HCT116 (cell line): ENCODE measurements at regions not wholly inside any gene's neighbourhood (a gene's known extent, or its start where the extent isn't known, plus 50 kb on each side); places are given as distances from the start of the nearest gene placed in this dataset.

Experiments used
- ATAC-seq: fragments of 200-7000 bp; cut with Tn5 transposase; 2 replicates; pipeline ENCODE4 v1.9.1; 2020; ENCODE audit warnings: mild to moderate bottlenecking, moderate library complexity
- BruUV-seq: library from RNA; stranded (reverse); fragments of 400-500 nt; replicated peaks from 2 replicates; lab custom pipeline; 2021; lab: Mats Ljungman, UMichigan
- CTCF ChIA-PET: fragments of 300-600 bp; sonication (Branson Sonifier 250); formaldehyde crosslinking; loops from one replicate; lab custom pipeline; 2021; ENCODE audit warnings: antibody characterized with exemption; lab: Charles Lee
- POLR2A ChIA-PET: fragments of 300-600, 350-600 bp; sonication (Branson Sonifier 250); formaldehyde crosslinking; loops from one replicate; lab custom pipeline; 2021; ENCODE audit warnings: antibody characterized with exemption; lab: Charles Lee
- RAD21 ChIA-PET, 2 experiments: fragments of 300-600 bp; sonication (Branson Sonifier 250); formaldehyde crosslinking; loops; one replicate each; lab custom pipeline; 2023; ENCODE audit warnings: low total read pairs in 2 of 2; ENCODE audit not compliant: uncharacterized antibody in 2 of 2, unreplicated experiment in 2 of 2, low non-redundant PET in 1 of 2; lab: Charles Lee
- DNase-seq: peaks from one replicate; pipeline ENCODE4 v3.0.0-alpha.2; 2010; ENCODE audit warnings: low read depth, low spot score
- H2AFZ ChIP-seq: fragments of 200-600 bp; shearing (Covaris generic), sonication (generic); 2 replicates; pipeline ENCODE4 v1.6.1; 2017; ENCODE audit warnings: low read depth, mixed run types, mixed read lengths, antibody characterized with exemption, low read length; ENCODE audit not compliant: poor library complexity, severe bottlenecking
- H3K27ac ChIP-seq: 2 replicates; pipeline ENCODE4 v1.5.1; 2012; ENCODE audit warnings: low read depth, low read length
- H3K27me3 ChIP-seq: fragments of 200-600 bp; sonication (generic); 2 replicates; pipeline ENCODE4 v1.6.1; 2016; ENCODE audit warnings: mixed run types, low read length, mixed read lengths; ENCODE audit not compliant: insufficient read depth
- H3K36me3 ChIP-seq, 2 experiments: fragments of 200-500 bp in 1 of 2; fragments of 200-600 bp in 1 of 2; sonication (Bioruptor generic) in 1 of 2; sonication (generic) in 1 of 2; 2 replicates each; pipeline versions ENCODE4 v1.5.1 to v1.6.1; 2014 to 2016; ENCODE audit warnings: low read length in 2 of 2, inconsistent platforms in 1 of 2, mixed read lengths in 1 of 2, mixed run types in 1 of 2; ENCODE audit not compliant: insufficient read depth in 2 of 2, control insufficient read depth in 1 of 2
- H3K4me1 ChIP-seq, 2 experiments: fragments of 200-600 bp in 1 of 2; sonication (generic) in 1 of 2; 2 replicates each; pipeline versions ENCODE4 v1.5.1 to v1.6.1; 2012 to 2017; ENCODE audit warnings: low read length in 2 of 2, inconsistent platforms in 1 of 2, mild to moderate bottlenecking in 1 of 2, mixed read lengths in 1 of 2, mixed run types in 1 of 2, moderate library complexity in 1 of 2; ENCODE audit not compliant: insufficient read depth in 2 of 2, control insufficient read depth in 1 of 2
- H3K4me2 ChIP-seq: fragments of 200-600 bp; sonication (generic); 2 replicates; pipeline ENCODE4 v1.6.1; 2017; ENCODE audit warnings: mixed run types, low read length, mixed read lengths
- H3K4me3 ChIP-seq, 2 experiments: fragments of 200-600 bp in 1 of 2; sonication (generic) in 1 of 2; replicated peaks in 1 of 2; 2 replicates each; pipeline ENCODE4 v1.5.1; 2011 to 2016; ENCODE audit warnings: low read length in 2 of 2, control low read depth in 1 of 2, low read depth in 1 of 2, mild to moderate bottlenecking in 1 of 2, mixed read lengths in 1 of 2, mixed run types in 1 of 2
- H3K79me2 ChIP-seq: fragments of 200-600 bp; sonication (generic); 2 replicates; pipeline ENCODE4 v1.6.1; 2017; ENCODE audit warnings: mild to moderate bottlenecking, mixed run types, low read length, moderate library complexity, mixed read lengths; ENCODE audit not compliant: insufficient read depth
- H3K9ac ChIP-seq: fragments of 200-600 bp; sonication (generic); 2 replicates; pipeline ENCODE4 v1.6.1; 2016; ENCODE audit warnings: low read length, mixed read lengths
- H3K9me2 ChIP-seq: fragments of 200-600 bp; sonication (generic), shearing (Covaris generic); 2 replicates; pipeline ENCODE4 v1.6.1; 2017; ENCODE audit warnings: mixed run types, mild to moderate bottlenecking, moderate library complexity; ENCODE audit not compliant: insufficient read depth
- H3K9me3 ChIP-seq, 2 experiments: fragments of 200-500 bp in 1 of 2; fragments of 200-600 bp in 1 of 2; sonication (Bioruptor generic) in 1 of 2; sonication (generic) in 1 of 2; 2 replicates each; pipeline ENCODE4 v1.6.1; 2014 to 2017; ENCODE audit warnings: low read length in 2 of 2, mixed read lengths in 2 of 2, inconsistent platforms in 1 of 2, low read depth in 1 of 2, mild to moderate bottlenecking in 1 of 2, mixed run types in 1 of 2, moderate library complexity in 1 of 2; ENCODE audit not compliant: control insufficient read depth in 1 of 2, insufficient read depth in 1 of 2
- H4K20me1 ChIP-seq: fragments of 200-600 bp; sonication (generic), shearing (Covaris generic); 2 replicates; pipeline ENCODE4 v1.6.1; 2017; ENCODE audit warnings: mixed run types, mild to moderate bottlenecking, moderate library complexity; ENCODE audit not compliant: insufficient read depth
- CBX3 ChIP-seq: IDR thresholded peaks from 2 replicates; pipeline ENCODE4 v1.6.1; 2012; ENCODE audit warnings: low read depth
- CEBPB ChIP-seq: IDR thresholded peaks from 2 replicates; pipeline ENCODE4 v1.6.1; 2012; ENCODE audit warnings: low read depth
- CTCF ChIP-seq, 3 experiments: fragments of 200-600 bp in 1 of 3; sonication (generic) in 1 of 3; IDR thresholded peaks in 2 of 3; conservative IDR thresholded peaks in 1 of 3; 2 replicates each; pipeline ENCODE4 v1.5.1; 2012 to 2017; ENCODE audit warnings: low read depth in 2 of 3, low read length in 2 of 3, antibody characterized with exemption in 1 of 3, borderline replicate concordance in 1 of 3, control low read depth in 1 of 3, mild to moderate bottlenecking in 1 of 3, mixed read lengths in 1 of 3, mixed run types in 1 of 3, moderate library complexity in 1 of 3; ENCODE audit not compliant: insufficient read depth in 1 of 3
- EGR1 ChIP-seq: IDR thresholded peaks from 2 replicates; pipeline ENCODE4 v1.6.1; 2012; ENCODE audit warnings: low read depth
- ELF1 ChIP-seq: IDR thresholded peaks from 2 replicates; pipeline ENCODE4 v1.6.1; 2012; ENCODE audit warnings: low read depth, borderline replicate concordance
- JUND ChIP-seq: IDR thresholded peaks from 2 replicates; pipeline ENCODE4 v1.6.1; 2012
- POLR2A ChIP-seq: IDR thresholded peaks from 2 replicates; pipeline ENCODE4 v1.7.0; 2011; ENCODE audit warnings: borderline replicate concordance; ENCODE audit not compliant: insufficient read depth, insufficient read length; ENCODE audit errors: extremely low read depth
- POLR2AphosphoS5 ChIP-seq: IDR thresholded peaks from 2 replicates; pipeline ENCODE4 v1.6.1; 2011; ENCODE audit warnings: mild to moderate bottlenecking, low read depth, low read length, moderate library complexity
- RAD21 ChIP-seq: IDR thresholded peaks from 2 replicates; pipeline ENCODE4 v1.6.1; 2012; ENCODE audit warnings: low read depth, mild to moderate bottlenecking
- REST ChIP-seq: IDR thresholded peaks from 2 replicates; pipeline ENCODE4 v1.6.1; 2012; ENCODE audit warnings: low read depth
- SP1 ChIP-seq: IDR thresholded peaks from 2 replicates; pipeline ENCODE4 v1.6.1; 2012; ENCODE audit warnings: low read depth
- ZFX ChIP-seq: fragments of 450-650 bp; IDR thresholded peaks from 2 replicates; pipeline ENCODE4 v1.6.1; 2017
- intact Hi-C: fragments of 100-400 bp; cut with micrococcal nuclease; formaldehyde crosslinking; loops from 2 replicates; pipeline ENCODE4 v1.10.0; 2022
- TF ChIP-seq, protein P1 (sequence below): IDR thresholded peaks from 2 replicates; pipeline ENCODE4 v1.6.1; 2011; ENCODE audit warnings: mild to moderate bottlenecking, low read length, moderate library complexity; ENCODE audit not compliant: insufficient replicate concordance; ENCODE audit errors: extremely low read depth

DNA sequence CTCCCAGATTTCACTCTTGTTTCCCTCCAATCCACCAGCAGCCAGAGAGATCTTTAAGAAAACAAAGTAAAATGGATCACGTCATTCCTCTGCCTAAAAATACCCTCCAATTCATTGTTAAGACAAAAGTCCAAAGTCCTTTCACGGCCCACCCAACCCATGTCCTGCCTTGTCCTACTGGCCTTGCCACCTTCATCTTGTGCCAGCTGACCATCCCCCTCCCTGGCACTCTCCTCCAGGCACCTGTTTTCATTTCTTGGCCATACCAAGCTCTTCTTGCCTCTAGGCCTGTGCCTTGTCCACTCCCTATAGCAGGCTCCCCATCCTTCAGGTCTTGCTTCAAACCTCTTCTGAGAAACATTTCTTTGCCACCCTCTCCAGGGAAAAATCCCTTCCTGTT is 307.6 kb downstream of the MSX2 start (continued):
- no peak for TF ChIP-seq ELF1

- no TSS peak for BruUV-seq
- Histone ChIP-seq H3K9me2 (no peaks in the 10 kb centered on the region), H3K9ac (no peak overlapping the region), H3K36me3 (no peaks in the 10 kb centered on the region), H3K4me1 (peaks cover 7 to 8% of the 10 kb centered on the region in 2 experiments; a peak in 3 of 4 replicates), H3K4me2 (no peak overlapping the region), H4K20me1 (no peaks in the 10 kb centered on the region), H3K9me3 (no peaks in the 10 kb centered on the region), H3K79me2 (no peaks in the 10 kb centered on the region), H2AFZ (no peak overlapping the region), H3K27ac (no peak overlapping the region), H3K4me3 (no peak overlapping the region), H3K27me3 (no peaks in the 10 kb centered on the region)
- ATAC-seq = no peak
- intact Hi-C loops = no loop called here
- POLR2A ChIA-PET = no interaction called here
- no peak for TF ChIP-seq CEBPB
- TF ChIP-seq REST = no peak
- TF ChIP-seq CTCF (IDR thresholded peaks at IDR 0.05 in 2 of 3, conservative IDR thresholded peaks at IDR 0.05 in 1 of 3; ENCODE audit: borderline replicate concordance in 1 of 3, insufficient read depth in 1 of 3, low read depth in 2 of 3, low read length in 2 of 3) = no peak
- TF ChIP-seq ZFX = no peak
- no peak for TF ChIP-seq POLR2AphosphoS5
- no peak for TF ChIP-seq SP1
- no peak for TF ChIP-seq CBX3
- TF ChIP-seq, protein P1, sequence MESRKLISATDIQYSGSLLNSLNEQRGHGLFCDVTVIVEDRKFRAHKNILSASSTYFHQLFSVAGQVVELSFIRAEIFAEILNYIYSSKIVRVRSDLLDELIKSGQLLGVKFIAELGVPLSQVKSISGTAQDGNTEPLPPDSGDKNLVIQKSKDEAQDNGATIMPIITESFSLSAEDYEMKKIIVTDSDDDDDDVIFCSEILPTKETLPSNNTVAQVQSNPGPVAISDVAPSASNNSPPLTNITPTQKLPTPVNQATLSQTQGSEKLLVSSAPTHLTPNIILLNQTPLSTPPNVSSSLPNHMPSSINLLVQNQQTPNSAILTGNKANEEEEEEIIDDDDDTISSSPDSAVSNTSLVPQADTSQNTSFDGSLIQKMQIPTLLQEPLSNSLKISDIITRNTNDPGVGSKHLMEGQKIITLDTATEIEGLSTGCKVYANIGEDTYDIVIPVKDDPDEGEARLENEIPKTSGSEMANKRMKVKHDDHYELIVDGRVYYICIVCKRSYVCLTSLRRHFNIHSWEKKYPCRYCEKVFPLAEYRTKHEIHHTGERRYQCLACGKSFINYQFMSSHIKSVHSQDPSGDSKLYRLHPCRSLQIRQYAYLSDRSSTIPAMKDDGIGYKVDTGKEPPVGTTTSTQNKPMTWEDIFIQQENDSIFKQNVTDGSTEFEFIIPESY = no peak
- TF ChIP-seq RAD21 = no peak
- no peak for TF ChIP-seq EGR1
- TF ChIP-seq JUND = no peak
- TF ChIP-seq POLR2A = no peak
- CTCF ChIA-PET = no interaction called here
- RAD21 ChIA-PET = no interaction called here
- DNase-seq = no peak
Measured at GRCh38 chr5:175027390-175027789, 303.0 kb downstream of the MSX2 start.
